ENCODE measurements at regions not wholly inside any gene's neighbourhood (a gene's known extent, or its start where the extent isn't known, plus 50 kb on each side); places are given as distances from the start of the nearest gene placed in this dataset.
"Not testable (repeated sequence)": the region's sequence is repeated elsewhere in the genome, so short reads cannot be mapped to it uniquely, and the experiment has no call there.

GRCh38 chr10:33833566-33833965 is 499.1 kb upstream of the NRP1 start:
- no peak overlapping the region for H3K4me3 ChIP-seq (ENCODE audit: low read depth, low read length)
- in situ Hi-C loops (cut with HindIII; ENCODE audit: low sequenced_read_pairs) = no loop called here
- no peak for TF ChIP-seq CTCF (IDR thresholded peaks at IDR 0.05; ENCODE audit: low read depth, low read length, missing control alignments)
- DNase-seq (ENCODE audit: low read depth) = no peak

- no peak overlapping the region for H3K4me3 ChIP-seq (ENCODE audit: low read depth, low read length)
- in situ Hi-C loops (cut with HindIII; ENCODE audit: low sequenced_read_pairs) = no loop called here
- no peak for TF ChIP-seq CTCF (IDR thresholded peaks at IDR 0.05; ENCODE audit: low read depth, low read length, missing control alignments)
- no peak for DNase-seq (ENCODE audit: low read depth)
These were observed 497.8 kb upstream of the NRP1 start for GRCh38 chr10:33832124-33832787.

- no peak for TF ChIP-seq CTCF (IDR thresholded peaks at IDR 0.05; ENCODE audit: low read depth, low read length, missing control alignments)
- DNase-seq (ENCODE audit: low read depth) = no peak
- in situ Hi-C loops (cut with HindIII; ENCODE audit: low sequenced_read_pairs) = no loop called here
- H3K4me3 ChIP-seq (ENCODE audit: low read depth, low read length) = no peak overlapping the region
These were observed 497.1 kb upstream of the NRP1 start for GRCh38 chr10:33831591-33831990.

- H3K4me3 ChIP-seq (ENCODE audit: low read depth, low read length); DNase-seq (ENCODE audit: low read depth); in situ Hi-C loops (cut with HindIII; ENCODE audit: low sequenced_read_pairs): not testable (repeated sequence)
These were observed 495.4 kb upstream of the NRP1 start for GRCh38 chr10:33829899-33830298.

GRCh38 chr10:33828592-33828991 is 494.1 kb upstream of the NRP1 start:
- TF ChIP-seq CTCF (IDR thresholded peaks at IDR 0.05; ENCODE audit: low read depth, low read length, missing control alignments) = no peak
- H3K4me3 ChIP-seq (ENCODE audit: low read depth, low read length) = no peak overlapping the region
- DNase-seq (ENCODE audit: low read depth) = no peak
- in situ Hi-C loops (cut with HindIII; ENCODE audit: low sequenced_read_pairs) = no loop called here

GRCh38 chr10:33826186-33826585 is 491.7 kb upstream of the NRP1 start:
- no peak for DNase-seq (ENCODE audit: low read depth)
- H3K4me3 ChIP-seq (ENCODE audit: low read depth, low read length) = no peak overlapping the region
- in situ Hi-C loops (cut with HindIII; ENCODE audit: low sequenced_read_pairs) = no loop called here
- no peak for TF ChIP-seq CTCF (IDR thresholded peaks at IDR 0.05; ENCODE audit: low read depth, low read length, missing control alignments)

- DNase-seq (ENCODE audit: low read depth) = no peak
- TF ChIP-seq CTCF (IDR thresholded peaks at IDR 0.05; ENCODE audit: low read depth, low read length, missing control alignments) = no peak
- in situ Hi-C loops (cut with HindIII; ENCODE audit: low sequenced_read_pairs) = no loop called here
- no peak overlapping the region for H3K4me3 ChIP-seq (ENCODE audit: low read depth, low read length)
These were observed 488.3 kb upstream of the NRP1 start for GRCh38 chr10:33822774-33823173.

All from astrocyte of the cerebellum (primary cell).